ENCODE measurements at regions not wholly inside any gene's neighbourhood (a gene's known extent, or its start where the extent isn't known, plus 50 kb on each side); places are given as distances from the start of the nearest gene placed in this dataset.

GRCh38 chr6:14466278-14466677, 348.7 kb downstream of the CD83 start:
- 0 out of 2 replicates have a peak, but pooled peaks cover 3% of the 10 kb centered on the region for H3K27me3 ChIP-seq (ENCODE audit: control insufficient read depth, low read length)
- H3K36me3 ChIP-seq (ENCODE audit: control insufficient read depth, low read length) = no peaks in the 10 kb centered on the region
- H3K4me1 ChIP-seq (ENCODE audit: control insufficient read depth, low read length) = no peaks in the 10 kb centered on the region
- TF ChIP-seq CTCF (IDR thresholded peaks at IDR 0.05; ENCODE audit: low read depth, low read length, poor library complexity, severe bottlenecking) (no peak), EZH2phosphoT487 (IDR thresholded peaks at IDR 0.05; ENCODE audit: borderline replicate concordance, low read length) (no peak)
- H3F3A ChIP-seq (ENCODE audit: control insufficient read depth, insufficient read depth) = no peaks in the 10 kb centered on the region
- no peaks in the 10 kb centered on the region; the same call in 1 of the 2 replicates for H3K9me3 ChIP-seq (ENCODE audit: control insufficient read depth, insufficient read depth, low read length)
- H4K20me1 ChIP-seq (ENCODE audit: control insufficient read depth, insufficient read depth, low read depth, low read length) = no peaks in the 10 kb centered on the region
- H3K79me2 ChIP-seq (ENCODE audit: control insufficient read depth, low read length) = no peaks in the 10 kb centered on the region
- H3K4me3 ChIP-seq (ENCODE audit: low read length) = no peak overlapping the region
- no peak overlapping the region for H3K4me2 ChIP-seq (ENCODE audit: low read length)
- no peaks in the 10 kb centered on the region for H3K9me2 ChIP-seq (replicated peaks; ENCODE audit: control insufficient read depth, low read length)
- H3K27ac ChIP-seq (ENCODE audit: low read depth, low read length) = no peak overlapping the region

- 0 out of 2 replicates have a peak, but pooled peaks cover 3% of the 10 kb centered on the region for H3K27me3 ChIP-seq (ENCODE audit: control insufficient read depth, low read length)
- H4K20me1 ChIP-seq (ENCODE audit: control insufficient read depth, insufficient read depth, low read depth, low read length) = no peaks in the 10 kb centered on the region
- H3K9me2 ChIP-seq (replicated peaks; ENCODE audit: control insufficient read depth, low read length) = no peaks in the 10 kb centered on the region
- H3K27ac ChIP-seq (ENCODE audit: low read depth, low read length) = no peak overlapping the region
- no peak for TF ChIP-seq CTCF (IDR thresholded peaks at IDR 0.05; ENCODE audit: low read depth, low read length, poor library complexity, severe bottlenecking)
- TF ChIP-seq EZH2phosphoT487 (IDR thresholded peaks at IDR 0.05; ENCODE audit: borderline replicate concordance, low read length) = no peak
- no peaks in the 10 kb centered on the region for H3K79me2 ChIP-seq (ENCODE audit: control insufficient read depth, low read length)
- peaks cover 1% of the 10 kb centered on the region; the same call in 1 of the 2 replicates for H3K4me1 ChIP-seq (ENCODE audit: control insufficient read depth, low read length)
- H3F3A ChIP-seq (ENCODE audit: control insufficient read depth, insufficient read depth) = no peaks in the 10 kb centered on the region
- H3K9me3 ChIP-seq (ENCODE audit: control insufficient read depth, insufficient read depth, low read length) = no peaks in the 10 kb centered on the region; the same call in 1 of the 2 replicates
- no peak overlapping the region for H3K4me2 ChIP-seq (ENCODE audit: low read length)
- no peak overlapping the region for H3K4me3 ChIP-seq (ENCODE audit: low read length)
- no peaks in the 10 kb centered on the region for H3K36me3 ChIP-seq (ENCODE audit: control insufficient read depth, low read length)
These were observed 350.0 kb downstream of the CD83 start for GRCh38 chr6:14467591-14467990.

GRCh38 chr6:14468647-14469321, 351.2 kb downstream of the CD83 start:
- H3K36me3 ChIP-seq (ENCODE audit: control insufficient read depth, low read length) = no peaks in the 10 kb centered on the region
- H3K9me2 ChIP-seq (replicated peaks; ENCODE audit: control insufficient read depth, low read length) = no peaks in the 10 kb centered on the region
- H4K20me1 ChIP-seq (ENCODE audit: control insufficient read depth, insufficient read depth, low read depth, low read length) = no peaks in the 10 kb centered on the region
- no peak overlapping the region for H3K4me3 ChIP-seq (ENCODE audit: low read length)
- H3K9me3 ChIP-seq (ENCODE audit: control insufficient read depth, insufficient read depth, low read length) = no peaks in the 10 kb centered on the region; the same call in 1 of the 2 replicates
- H3K79me2 ChIP-seq (ENCODE audit: control insufficient read depth, low read length) = no peaks in the 10 kb centered on the region
- H3K4me2 ChIP-seq (ENCODE audit: low read length) = no peak overlapping the region
- no peaks in the 10 kb centered on the region for H3F3A ChIP-seq (ENCODE audit: control insufficient read depth, insufficient read depth)
- no peak overlapping the region for H3K27ac ChIP-seq (ENCODE audit: low read depth, low read length)
- H3K4me1 ChIP-seq (ENCODE audit: control insufficient read depth, low read length) = peaks cover 10% of the 10 kb centered on the region
- 0 out of 2 replicates have a peak, but pooled peaks cover 3% of the 10 kb centered on the region for H3K27me3 ChIP-seq (ENCODE audit: control insufficient read depth, low read length)
- no peak for TF ChIP-seq CTCF (IDR thresholded peaks at IDR 0.05; ENCODE audit: low read depth, low read length, poor library complexity, severe bottlenecking)
- TF ChIP-seq EZH2phosphoT487 (IDR thresholded peaks at IDR 0.05; ENCODE audit: borderline replicate concordance, low read length) = no peak
